Sigmoid colon (tissue), 4 donors: ENCODE measurements at regions not wholly inside any gene's neighbourhood (a gene's known extent, or its start where the extent isn't known, plus 50 kb on each side); places are given as distances from the start of the nearest gene placed in this dataset.

ENCODE experiments used
- EP300 ChIP-seq, 4 donors: sonication (generic); formaldehyde crosslinking; IDR thresholded peaks; one replicate each; pipeline ENCODE4 v1.6.1; 2017; ENCODE audit warnings: antibody characterized with exemption in 4 of 4
- POLR2A ChIP-seq, 2 donors: fragments of 450-650 bp; IDR thresholded peaks; one replicate each; pipeline ENCODE4 v1.6.1; 2016; ENCODE audit warnings: antibody characterized with exemption in 2 of 2, mild to moderate bottlenecking in 2 of 2, moderate library complexity in 2 of 2
- POLR2AphosphoS5 ChIP-seq, 4 donors: sonication (generic); formaldehyde crosslinking; IDR thresholded peaks; one replicate each; pipeline ENCODE4 v1.6.1; 2017; ENCODE audit warnings: antibody characterized with exemption in 4 of 4
- TF ChIP-seq, protein P1 (sequence below), 4 experiments: fragments of 450-650 bp in 3 of 4; fragments of 200-600 bp in 1 of 4; IDR thresholded peaks; one replicate each; pipeline ENCODE4 v1.5.1; 2016 to 2019; ENCODE audit warnings: antibody characterized with exemption in 4 of 4, mild to moderate bottlenecking in 3 of 4, moderate library complexity in 2 of 4

DNA sequence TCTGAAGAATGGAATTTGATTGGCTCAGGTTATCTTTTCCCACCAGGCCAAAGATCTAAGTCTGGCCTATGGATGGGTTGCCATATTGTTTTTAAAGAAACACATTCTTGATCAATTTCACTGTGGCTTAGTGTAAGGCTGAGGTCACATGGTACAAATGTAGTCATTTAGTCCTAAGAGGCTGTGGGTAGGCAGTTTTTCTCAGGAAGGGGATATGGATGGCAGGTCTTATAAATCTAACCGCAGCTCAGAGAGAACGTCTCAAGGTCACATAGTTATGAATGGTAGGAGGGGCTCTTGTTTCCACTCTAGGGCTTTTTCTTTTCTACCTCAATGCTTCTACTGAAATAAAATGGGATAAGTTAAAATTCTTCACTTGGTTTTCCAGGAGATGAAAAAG is 128.6 kb upstream of the ACTBL2 start:
- TF ChIP-seq, protein P1, sequence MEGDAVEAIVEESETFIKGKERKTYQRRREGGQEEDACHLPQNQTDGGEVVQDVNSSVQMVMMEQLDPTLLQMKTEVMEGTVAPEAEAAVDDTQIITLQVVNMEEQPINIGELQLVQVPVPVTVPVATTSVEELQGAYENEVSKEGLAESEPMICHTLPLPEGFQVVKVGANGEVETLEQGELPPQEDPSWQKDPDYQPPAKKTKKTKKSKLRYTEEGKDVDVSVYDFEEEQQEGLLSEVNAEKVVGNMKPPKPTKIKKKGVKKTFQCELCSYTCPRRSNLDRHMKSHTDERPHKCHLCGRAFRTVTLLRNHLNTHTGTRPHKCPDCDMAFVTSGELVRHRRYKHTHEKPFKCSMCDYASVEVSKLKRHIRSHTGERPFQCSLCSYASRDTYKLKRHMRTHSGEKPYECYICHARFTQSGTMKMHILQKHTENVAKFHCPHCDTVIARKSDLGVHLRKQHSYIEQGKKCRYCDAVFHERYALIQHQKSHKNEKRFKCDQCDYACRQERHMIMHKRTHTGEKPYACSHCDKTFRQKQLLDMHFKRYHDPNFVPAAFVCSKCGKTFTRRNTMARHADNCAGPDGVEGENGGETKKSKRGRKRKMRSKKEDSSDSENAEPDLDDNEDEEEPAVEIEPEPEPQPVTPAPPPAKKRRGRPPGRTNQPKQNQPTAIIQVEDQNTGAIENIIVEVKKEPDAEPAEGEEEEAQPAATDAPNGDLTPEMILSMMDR (IDR thresholded peaks at IDR 0.05), result no peak
- TF ChIP-seq POLR2A (IDR thresholded peaks at IDR 0.05) (no peak), POLR2AphosphoS5 (IDR thresholded peaks at IDR 0.05) (no peak), EP300 (IDR thresholded peaks at IDR 0.05) (no peak)
